PC-3 (cell line): ENCODE measurements at regions not wholly inside any gene's neighbourhood (a gene's known extent, or its start where the extent isn't known, plus 50 kb on each side); places are given as distances from the start of the nearest gene placed in this dataset.

ENCODE experiments used
- ATAC-seq: fragments of 200-7000 bp; cut with Tn5 transposase; 2 replicates; pipeline ENCODE4 v1.9.1; 2020; ENCODE audit warnings: mild to moderate bottlenecking, moderate library complexity
- BruUV-seq: library from RNA; stranded (reverse); fragments of 400-500 nt; replicated peaks from 2 replicates; lab custom pipeline; 2021; lab: Mats Ljungman, UMichigan
- CTCF ChIA-PET: fragments of 300-600 bp; sonication (Branson Sonifier 250); formaldehyde crosslinking; loops from one replicate; lab custom pipeline; 2022; ENCODE audit warnings: antibody characterized with exemption; lab: Charles Lee
- POLR2A ChIA-PET: fragments of 300-600 bp; sonication (Branson Sonifier 250); formaldehyde crosslinking; loops from one replicate; lab custom pipeline; 2022; ENCODE audit warnings: antibody characterized with exemption; ENCODE audit not compliant: unreplicated experiment; lab: Charles Lee
- DNase-seq: peaks from one replicate; pipeline ENCODE4 v3.0.0-alpha.2; 2015
- H2AFZ ChIP-seq: fragments of 300-600 bp; sonication (generic); 2 replicates; pipeline ENCODE4 v1.6.0; 2016; ENCODE audit warnings: antibody characterized with exemption, low read length
- H3F3A ChIP-seq: fragments of 300-600 bp; sonication (generic); one replicate; pipeline ENCODE4 v1.6.0; 2017; ENCODE audit warnings: antibody characterized with exemption, low read length, control low read depth, mild to moderate bottlenecking; ENCODE audit not compliant: unreplicated experiment
- H3K27ac ChIP-seq: fragments of 300-600 bp; sonication (generic); 2 replicates; pipeline ENCODE4 v1.5.1; 2016; ENCODE audit warnings: mild to moderate bottlenecking, low read length
- H3K27me3 ChIP-seq: fragments of 300-600 bp; sonication (generic); 2 replicates; pipeline ENCODE4 v1.6.1; 2016; ENCODE audit warnings: low read length, mixed read lengths
- H3K36me3 ChIP-seq: fragments of 300-600 bp; sonication (generic); 2 replicates; pipeline ENCODE4 v1.6.1; 2016; ENCODE audit warnings: low read depth, mixed run types, low read length, mixed read lengths
- H3K4me1 ChIP-seq: fragments of 300-600 bp; sonication (generic); 2 replicates; pipeline ENCODE4 v1.5.1; 2016; ENCODE audit warnings: low read length; ENCODE audit not compliant: insufficient read depth
- H3K4me2 ChIP-seq: fragments of 300-600 bp; sonication (generic); 2 replicates; pipeline ENCODE4 v1.6.0; 2016; ENCODE audit warnings: low read length
- H3K4me3 ChIP-seq: fragments of 300-600 bp; sonication (generic); 2 replicates; pipeline ENCODE4 v1.5.1; 2016; ENCODE audit warnings: mild to moderate bottlenecking, low read length, mixed read lengths
- H3K79me2 ChIP-seq: fragments of 300-600 bp; sonication (generic); 2 replicates; pipeline ENCODE4 v1.6.1; 2017; ENCODE audit warnings: low read length, mixed read lengths
- H3K9ac ChIP-seq: fragments of 300-600 bp; sonication (generic); 2 replicates; pipeline ENCODE4 v1.6.0; 2016; ENCODE audit warnings: mild to moderate bottlenecking, low read length
- H3K9me2 ChIP-seq: fragments of 300-600 bp; sonication (generic); replicated peaks from 2 replicates; pipeline ENCODE4 v1.6.1; 2016; ENCODE audit warnings: mixed run types, low read length, mixed read lengths
- H3K9me3 ChIP-seq: fragments of 300-600 bp; sonication (generic); 2 replicates; pipeline ENCODE4 v1.6.1; 2016; ENCODE audit warnings: low read length, mixed read lengths
- H4K20me1 ChIP-seq: fragments of 300-600 bp; sonication (generic); 2 replicates; pipeline ENCODE4 v1.6.1; 2016; ENCODE audit warnings: low read length, mixed read lengths
- CTCF ChIP-seq: fragments of 300-600 bp; sonication (generic); conservative IDR thresholded peaks from 2 replicates; pipeline ENCODE4 v1.5.1; 2017; ENCODE audit warnings: antibody characterized with exemption, low read depth, mild to moderate bottlenecking, low read length
- EZH2 ChIP-seq: fragments of 300-600 bp; sonication (generic); IDR thresholded peaks from one replicate; pipeline ENCODE4 v1.6.1; 2017; ENCODE audit warnings: antibody characterized with exemption, mild to moderate bottlenecking, low read length; ENCODE audit not compliant: unreplicated experiment
- EZH2phosphoT487 ChIP-seq: fragments of 300-600 bp; sonication (generic); IDR thresholded peaks from 2 replicates; pipeline ENCODE4 v1.6.1; 2018; ENCODE audit warnings: mild to moderate bottlenecking, antibody characterized with exemption, low read length, borderline replicate concordance
- intact Hi-C: fragments of 100-400 bp; cut with micrococcal nuclease; formaldehyde crosslinking; loops from 2 replicates; pipeline ENCODE4 v1.9.0; 2023

GRCh38 chr16:62620275-62620674 lies 584.0 kb upstream of the CDH8 start:
- ChIA-PET POLR2A (no interaction called here), CTCF (no interaction called here)
- no peak overlapping the region for H3K9ac ChIP-seq
- H3K36me3 ChIP-seq = no peaks in the 10 kb centered on the region
- H3K27me3 ChIP-seq = no peaks in the 10 kb centered on the region
- no peaks in the 10 kb centered on the region for H3K4me1 ChIP-seq
- no TSS peak for BruUV-seq
- H3K4me3 ChIP-seq = no peak overlapping the region
- H3K9me3 ChIP-seq = no peaks in the 10 kb centered on the region
- no peak for DNase-seq
- ATAC-seq = no peak
- H4K20me1 ChIP-seq = no peaks in the 10 kb centered on the region
- no peaks in the 10 kb centered on the region for H3K79me2 ChIP-seq
- no peaks in the 10 kb centered on the region for H3K9me2 ChIP-seq
- H2AFZ ChIP-seq = no peak overlapping the region
- TF ChIP-seq CTCF = no peak
- no peak for TF ChIP-seq EZH2
- TF ChIP-seq EZH2phosphoT487 = no peak
- no peak overlapping the region for H3K4me2 ChIP-seq
- H3F3A ChIP-seq = no peaks in the 10 kb centered on the region
- intact Hi-C loops = no loop called here
- H3K27ac ChIP-seq = no peak overlapping the region

GRCh38 chr16:62615526-62615925 lies 579.3 kb upstream of the CDH8 start:
- CTCF ChIA-PET = no interaction called here
- DNase-seq = no peak
- TF ChIP-seq CTCF = no peak
- TF ChIP-seq EZH2 = no peak
- no peak for TF ChIP-seq EZH2phosphoT487

GRCh38 chr16:62610291-62610690 lies 574.1 kb upstream of the CDH8 start:
- ChIA-PET CTCF (no interaction called here), POLR2A (no interaction called here)
- Histone ChIP-seq H3K9ac (no peak overlapping the region), H4K20me1 (no peaks in the 10 kb centered on the region), H3K9me3 (no peaks in the 10 kb centered on the region), H3K4me2 (no peak overlapping the region), H3K4me1 (no peaks in the 10 kb centered on the region), H3K36me3 (no peaks in the 10 kb centered on the region), H3K27ac (no peak overlapping the region), H3K79me2 (no peaks in the 10 kb centered on the region), H2AFZ (no peak overlapping the region), H3K4me3 (no peak overlapping the region), H3F3A (no peaks in the 10 kb centered on the region), H3K27me3 (no peaks in the 10 kb centered on the region), H3K9me2 (no peaks in the 10 kb centered on the region)
- ATAC-seq (no peak), DNase-seq (no peak)
- no TSS peak for BruUV-seq
- intact Hi-C loops = no loop called here
- no peak for TF ChIP-seq EZH2phosphoT487
- no peak for TF ChIP-seq CTCF
- TF ChIP-seq EZH2 = no peak

More at GRCh38 chr16:62615526-62615925, 579.3 kb upstream of the CDH8 start:
- Histone ChIP-seq H3K9me2 (no peaks in the 10 kb centered on the region), H3K27ac (no peak overlapping the region), H3K9ac (no peak overlapping the region), H3K27me3 (no peaks in the 10 kb centered on the region), H3F3A (no peaks in the 10 kb centered on the region), H3K4me1 (no peaks in the 10 kb centered on the region), H2AFZ (no peak overlapping the region), H4K20me1 (no peaks in the 10 kb centered on the region), H3K4me2 (no peak overlapping the region), H3K4me3 (no peak overlapping the region), H3K36me3 (no peaks in the 10 kb centered on the region), H3K79me2 (no peaks in the 10 kb centered on the region), H3K9me3 (no peaks in the 10 kb centered on the region)
- intact Hi-C loops = no loop called here
- POLR2A ChIA-PET = no interaction called here
- no TSS peak for BruUV-seq
- no peak for ATAC-seq
